ENCODE measurements at regions not wholly inside any gene's neighbourhood (a gene's known extent, or its start where the extent isn't known, plus 50 kb on each side); places are given as distances from the start of the nearest gene placed in this dataset.
"Not testable (repeated sequence)": the region's sequence is repeated elsewhere in the genome, so short reads cannot be mapped to it uniquely, and the experiment has no call there.

GRCh38 chr10:53489335-53490182 is 717.0 kb upstream of the MBL2 start:
- Histone ChIP-seq H3K36me3 (ENCODE audit: insufficient read depth, low read length) (no peaks in the 10 kb centered on the region), H3K79me2 (ENCODE audit: control insufficient read depth, insufficient read depth, low read length, unreplicated experiment) (no peaks in the 10 kb centered on the region), H3K4me3 (ENCODE audit: low read depth, low read length) (no peak overlapping the region)

GRCh38 chr10:53487019-53487983 is 714.7 kb upstream of the MBL2 start:
- no peaks in the 10 kb centered on the region for H3K27me3 ChIP-seq (ENCODE audit: insufficient read depth, low read length)
- H3K27ac ChIP-seq (ENCODE audit: low read depth, low read length), result no peak overlapping the region
- no peaks in the 10 kb centered on the region for H3K4me1 ChIP-seq (ENCODE audit: control insufficient read depth, insufficient read depth, low read length, unreplicated experiment)
- H3K36me3 ChIP-seq (ENCODE audit: insufficient read depth, low read length), result no peaks in the 10 kb centered on the region
- H3K4me3 ChIP-seq (ENCODE audit: low read depth, low read length), result no peak overlapping the region
- H3K79me2 ChIP-seq (ENCODE audit: control insufficient read depth, insufficient read depth, low read length, unreplicated experiment), result no peaks in the 10 kb centered on the region
- H2AFZ ChIP-seq (ENCODE audit: low read length, unreplicated experiment), result no peak overlapping the region

More at GRCh38 chr10:53489335-53490182, 717.0 kb upstream of the MBL2 start:
- no peak overlapping the region for H3K27ac ChIP-seq (ENCODE audit: low read depth, low read length)
- H3K27me3 ChIP-seq (ENCODE audit: insufficient read depth, low read length), result no peaks in the 10 kb centered on the region
- no peak overlapping the region for H2AFZ ChIP-seq (ENCODE audit: low read length, unreplicated experiment)
- H3K4me1 ChIP-seq (ENCODE audit: control insufficient read depth, insufficient read depth, low read length, unreplicated experiment), result no peaks in the 10 kb centered on the region

GRCh38 chr10:53485422-53485821 is 712.8 kb upstream of the MBL2 start:
- not testable (repeated sequence) for H2AFZ ChIP-seq (ENCODE audit: low read length, unreplicated experiment); H3K79me2 ChIP-seq (ENCODE audit: control insufficient read depth, insufficient read depth, low read length, unreplicated experiment); H3K27ac ChIP-seq (ENCODE audit: low read depth, low read length); H3K27me3 ChIP-seq (ENCODE audit: insufficient read depth, low read length); H3K36me3 ChIP-seq (ENCODE audit: insufficient read depth, low read length); H3K4me3 ChIP-seq (ENCODE audit: low read depth, low read length); H3K4me1 ChIP-seq (ENCODE audit: control insufficient read depth, insufficient read depth, low read length, unreplicated experiment)

GRCh38 chr10:53479365-53479764 is 706.8 kb upstream of the MBL2 start:
- H3K4me1 ChIP-seq (ENCODE audit: control insufficient read depth, insufficient read depth, low read length, unreplicated experiment), result no peaks in the 10 kb centered on the region

GRCh38 chr10:53477313-53477675 is 704.7 kb upstream of the MBL2 start:
- H3K4me1 ChIP-seq (ENCODE audit: control insufficient read depth, insufficient read depth, low read length, unreplicated experiment), result no peaks in the 10 kb centered on the region
- H3K36me3 ChIP-seq (ENCODE audit: insufficient read depth, low read length), result no peaks in the 10 kb centered on the region
- H3K4me3 ChIP-seq (ENCODE audit: low read depth, low read length), result no peak overlapping the region
- H2AFZ ChIP-seq (ENCODE audit: low read length, unreplicated experiment), result no peak overlapping the region
- H3K27ac ChIP-seq (ENCODE audit: low read depth, low read length), result no peak overlapping the region
- H3K27me3 ChIP-seq (ENCODE audit: insufficient read depth, low read length), result no peaks in the 10 kb centered on the region
- no peaks in the 10 kb centered on the region for H3K79me2 ChIP-seq (ENCODE audit: control insufficient read depth, insufficient read depth, low read length, unreplicated experiment)

More at GRCh38 chr10:53479365-53479764, 706.8 kb upstream of the MBL2 start:
- no peaks in the 10 kb centered on the region for H3K79me2 ChIP-seq (ENCODE audit: control insufficient read depth, insufficient read depth, low read length, unreplicated experiment)
- H3K27ac ChIP-seq (ENCODE audit: low read depth, low read length), result no peak overlapping the region
- no peak overlapping the region for H3K4me3 ChIP-seq (ENCODE audit: low read depth, low read length)
- no peaks in the 10 kb centered on the region for H3K27me3 ChIP-seq (ENCODE audit: insufficient read depth, low read length)
- no peak overlapping the region for H2AFZ ChIP-seq (ENCODE audit: low read length, unreplicated experiment)
- no peaks in the 10 kb centered on the region for H3K36me3 ChIP-seq (ENCODE audit: insufficient read depth, low read length)

GRCh38 chr10:53476650-53477312 is 704.2 kb upstream of the MBL2 start:
- no peak overlapping the region for H2AFZ ChIP-seq (ENCODE audit: low read length, unreplicated experiment)
- H3K27ac ChIP-seq (ENCODE audit: low read depth, low read length), result no peak overlapping the region
- H3K27me3 ChIP-seq (ENCODE audit: insufficient read depth, low read length), result no peaks in the 10 kb centered on the region
- H3K4me1 ChIP-seq (ENCODE audit: control insufficient read depth, insufficient read depth, low read length, unreplicated experiment), result no peaks in the 10 kb centered on the region
- no peaks in the 10 kb centered on the region for H3K79me2 ChIP-seq (ENCODE audit: control insufficient read depth, insufficient read depth, low read length, unreplicated experiment)
- H3K36me3 ChIP-seq (ENCODE audit: insufficient read depth, low read length), result no peaks in the 10 kb centered on the region
- H3K4me3 ChIP-seq (ENCODE audit: low read depth, low read length), result no peak overlapping the region

- no peak overlapping the region for H3K27ac ChIP-seq (ENCODE audit: low read depth, low read length)
- H3K79me2 ChIP-seq (ENCODE audit: control insufficient read depth, insufficient read depth, low read length, unreplicated experiment), result no peaks in the 10 kb centered on the region
- H2AFZ ChIP-seq (ENCODE audit: low read length, unreplicated experiment), result no peak overlapping the region
- H3K27me3 ChIP-seq (ENCODE audit: insufficient read depth, low read length), result no peaks in the 10 kb centered on the region
- no peak overlapping the region for H3K4me3 ChIP-seq (ENCODE audit: low read depth, low read length)
- no peaks in the 10 kb centered on the region for H3K36me3 ChIP-seq (ENCODE audit: insufficient read depth, low read length)
- H3K4me1 ChIP-seq (ENCODE audit: control insufficient read depth, insufficient read depth, low read length, unreplicated experiment), result no peaks in the 10 kb centered on the region
Measured at GRCh38 chr10:53469383-53469782, 696.8 kb upstream of the MBL2 start.

- H3K4me3 ChIP-seq (ENCODE audit: low read depth, low read length), result no peak overlapping the region
Measured at GRCh38 chr10:53463539-53463938, 691.0 kb upstream of the MBL2 start.

GRCh38 chr10:53458007-53458406 is 685.4 kb upstream of the MBL2 start:
- Histone ChIP-seq H3K79me2 (ENCODE audit: control insufficient read depth, insufficient read depth, low read length, unreplicated experiment) (no peaks in the 10 kb centered on the region), H3K36me3 (ENCODE audit: insufficient read depth, low read length) (no peaks in the 10 kb centered on the region), H3K4me3 (ENCODE audit: low read depth, low read length) (no peak overlapping the region), H2AFZ (ENCODE audit: low read length, unreplicated experiment) (no peak overlapping the region), H3K4me1 (ENCODE audit: control insufficient read depth, insufficient read depth, low read length, unreplicated experiment) (no peaks in the 10 kb centered on the region), H3K27me3 (ENCODE audit: insufficient read depth, low read length) (no peaks in the 10 kb centered on the region), H3K27ac (ENCODE audit: low read depth, low read length) (no peak overlapping the region)

More at GRCh38 chr10:53463539-53463938, 691.0 kb upstream of the MBL2 start:
- no peak overlapping the region for H2AFZ ChIP-seq (ENCODE audit: low read length, unreplicated experiment)
- H3K36me3 ChIP-seq (ENCODE audit: insufficient read depth, low read length), result no peaks in the 10 kb centered on the region
- no peak overlapping the region for H3K27ac ChIP-seq (ENCODE audit: low read depth, low read length)
- no peaks in the 10 kb centered on the region for H3K79me2 ChIP-seq (ENCODE audit: control insufficient read depth, insufficient read depth, low read length, unreplicated experiment)
- no peaks in the 10 kb centered on the region for H3K27me3 ChIP-seq (ENCODE audit: insufficient read depth, low read length)
- no peaks in the 10 kb centered on the region for H3K4me1 ChIP-seq (ENCODE audit: control insufficient read depth, insufficient read depth, low read length, unreplicated experiment)

- Histone ChIP-seq H3K4me1 (ENCODE audit: control insufficient read depth, insufficient read depth, low read length, unreplicated experiment) (no peaks in the 10 kb centered on the region), H2AFZ (ENCODE audit: low read length, unreplicated experiment) (no peak overlapping the region), H3K27me3 (ENCODE audit: insufficient read depth, low read length) (no peaks in the 10 kb centered on the region), H3K4me3 (ENCODE audit: low read depth, low read length) (no peak overlapping the region), H3K79me2 (ENCODE audit: control insufficient read depth, insufficient read depth, low read length, unreplicated experiment) (no peaks in the 10 kb centered on the region), H3K36me3 (ENCODE audit: insufficient read depth, low read length) (no peaks in the 10 kb centered on the region), H3K27ac (ENCODE audit: low read depth, low read length) (no peak overlapping the region)
Measured at GRCh38 chr10:53453196-53453595, 680.6 kb upstream of the MBL2 start.

Data from ACC112 (cell line).